GM13977 (cell line): ENCODE measurements at regions not wholly inside any gene's neighbourhood (a gene's known extent, or its start where the extent isn't known, plus 50 kb on each side); places are given as distances from the start of the nearest gene placed in this dataset.
A peak's percentile ranks its signal among the peaks of the same experiment; 100 is the strongest.

Experiments used
- DNase-seq: peaks from one replicate; pipeline ENCODE4 v3.0.0; 2012; ENCODE audit warnings: low spot score
- in situ Hi-C: fragments of 300-500 bp; cut with MboI; formaldehyde crosslinking; loops from one replicate; pipeline ENCODE4 v1.12.0; 2022; ENCODE audit warnings: low sequenced_read_pairs, low pct_unique_long_range_greater_than_20kb, mixed read lengths, inconsistent platforms; ENCODE audit not compliant: unreplicated experiment
- TF ChIP-seq, protein P1 (sequence below): IDR thresholded peaks from 2 replicates; pipeline ENCODE4 v1.5.1; 2012; ENCODE audit warnings: mild to moderate bottlenecking, control low read depth; ENCODE audit not compliant: insufficient read depth; ENCODE audit errors: extremely low read depth, missing control alignments

DNA sequence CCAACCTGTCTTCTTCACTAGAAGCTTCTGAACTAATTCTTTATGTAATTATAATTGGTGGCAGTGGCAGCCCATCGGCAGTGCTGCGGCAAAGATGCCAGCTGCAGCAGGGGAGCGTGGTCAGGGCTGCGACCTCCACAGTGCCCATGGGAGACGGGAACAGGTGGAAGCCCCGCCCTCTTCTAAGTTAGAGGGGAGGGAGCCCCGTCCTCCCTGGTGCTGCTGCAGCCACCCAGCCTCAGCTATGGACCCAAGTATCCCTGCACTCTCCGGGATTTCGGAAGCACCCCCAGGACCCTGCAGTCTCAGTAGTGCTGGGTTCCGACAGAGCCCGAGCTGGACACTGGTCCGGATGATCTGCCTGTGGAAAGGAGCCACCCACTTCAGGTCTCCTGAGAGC, 117.0 kb upstream of the MBL2 start:
- DNase-seq = no peak
- in situ Hi-C loops = no loop called here
- TF ChIP-seq, protein P1, sequence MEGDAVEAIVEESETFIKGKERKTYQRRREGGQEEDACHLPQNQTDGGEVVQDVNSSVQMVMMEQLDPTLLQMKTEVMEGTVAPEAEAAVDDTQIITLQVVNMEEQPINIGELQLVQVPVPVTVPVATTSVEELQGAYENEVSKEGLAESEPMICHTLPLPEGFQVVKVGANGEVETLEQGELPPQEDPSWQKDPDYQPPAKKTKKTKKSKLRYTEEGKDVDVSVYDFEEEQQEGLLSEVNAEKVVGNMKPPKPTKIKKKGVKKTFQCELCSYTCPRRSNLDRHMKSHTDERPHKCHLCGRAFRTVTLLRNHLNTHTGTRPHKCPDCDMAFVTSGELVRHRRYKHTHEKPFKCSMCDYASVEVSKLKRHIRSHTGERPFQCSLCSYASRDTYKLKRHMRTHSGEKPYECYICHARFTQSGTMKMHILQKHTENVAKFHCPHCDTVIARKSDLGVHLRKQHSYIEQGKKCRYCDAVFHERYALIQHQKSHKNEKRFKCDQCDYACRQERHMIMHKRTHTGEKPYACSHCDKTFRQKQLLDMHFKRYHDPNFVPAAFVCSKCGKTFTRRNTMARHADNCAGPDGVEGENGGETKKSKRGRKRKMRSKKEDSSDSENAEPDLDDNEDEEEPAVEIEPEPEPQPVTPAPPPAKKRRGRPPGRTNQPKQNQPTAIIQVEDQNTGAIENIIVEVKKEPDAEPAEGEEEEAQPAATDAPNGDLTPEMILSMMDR = no peak

DNA sequence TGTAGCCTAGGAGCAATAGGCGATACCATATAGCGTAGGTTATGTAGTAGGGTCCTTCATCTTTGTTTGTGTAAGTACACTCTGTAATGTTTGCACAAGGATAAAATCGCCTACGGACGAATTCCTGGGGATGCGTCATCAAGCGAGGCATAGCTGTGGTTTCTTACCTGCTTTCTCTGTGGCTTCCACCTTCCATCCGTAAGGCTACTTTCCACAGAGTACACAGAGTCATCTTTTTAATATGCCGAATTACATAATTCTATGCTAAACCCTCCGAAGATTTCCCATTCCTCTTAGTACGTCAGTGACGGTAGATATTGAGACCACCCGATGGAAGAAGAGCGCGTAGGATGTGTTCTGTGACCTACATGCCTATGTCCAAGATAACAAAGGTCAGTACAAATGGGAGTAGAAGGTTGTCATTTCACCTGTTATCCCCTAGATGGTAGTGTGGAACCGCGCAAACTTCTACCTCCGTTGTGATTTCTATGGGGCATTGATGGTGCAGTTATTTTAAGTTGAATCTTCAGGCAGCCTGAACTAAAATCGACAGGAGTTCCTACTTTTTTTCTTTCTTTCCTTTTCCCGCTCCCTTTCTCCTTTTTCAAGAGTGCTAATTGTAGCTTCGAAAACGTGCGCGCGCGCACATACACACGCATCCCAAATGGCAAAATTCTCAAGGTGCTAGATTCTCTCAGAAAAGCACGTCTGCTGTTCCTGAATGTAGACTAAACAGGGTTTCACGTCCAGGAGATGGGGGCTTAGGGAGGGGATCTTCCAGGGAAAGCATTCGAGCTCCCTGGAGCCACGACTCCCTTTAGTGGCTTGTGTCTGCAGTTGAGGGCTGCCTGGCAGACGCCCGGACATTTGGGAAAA, 111.7 kb upstream of the MBL2 start:
- TF ChIP-seq, protein P1 = peak; percentile 75
- in situ Hi-C loops = no loop called here
- peak; percentile 70 for DNase-seq

DNA sequence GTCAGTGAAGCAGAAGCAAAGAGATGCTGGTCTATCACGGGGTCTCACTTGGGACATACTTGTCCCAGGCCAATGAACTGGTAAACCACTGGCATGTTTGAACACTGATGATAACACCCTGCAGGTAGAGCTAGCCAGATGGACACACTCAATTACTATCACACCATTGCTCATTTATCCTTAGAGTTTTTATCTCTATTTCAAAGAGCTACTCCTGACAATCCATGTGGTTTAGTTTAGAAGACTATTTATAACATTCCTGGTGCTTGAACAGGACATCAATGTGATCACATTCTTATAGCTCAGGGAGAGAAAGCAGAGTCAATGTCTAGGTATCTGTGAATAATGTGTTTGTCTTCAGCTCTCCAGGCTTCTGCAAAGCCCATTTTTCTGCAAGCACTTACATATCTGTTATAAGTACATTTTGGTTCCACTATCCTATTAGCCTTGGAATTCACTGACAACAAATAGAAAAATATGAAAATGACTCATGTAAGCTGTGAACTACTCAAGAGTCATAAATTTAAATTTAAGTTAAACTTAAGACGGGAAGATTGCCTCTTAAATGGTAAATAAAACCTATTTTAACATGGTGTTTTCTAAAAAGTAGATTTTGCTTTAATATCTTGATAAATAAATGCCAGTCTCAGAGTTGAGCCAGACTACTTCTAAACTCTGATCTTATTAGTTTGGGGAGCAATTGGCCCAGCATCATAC, 106.7 kb upstream of the MBL2 start:
- in situ Hi-C loops = no loop called here
- no peak for DNase-seq
- TF ChIP-seq, protein P1 = no peak

DNA sequence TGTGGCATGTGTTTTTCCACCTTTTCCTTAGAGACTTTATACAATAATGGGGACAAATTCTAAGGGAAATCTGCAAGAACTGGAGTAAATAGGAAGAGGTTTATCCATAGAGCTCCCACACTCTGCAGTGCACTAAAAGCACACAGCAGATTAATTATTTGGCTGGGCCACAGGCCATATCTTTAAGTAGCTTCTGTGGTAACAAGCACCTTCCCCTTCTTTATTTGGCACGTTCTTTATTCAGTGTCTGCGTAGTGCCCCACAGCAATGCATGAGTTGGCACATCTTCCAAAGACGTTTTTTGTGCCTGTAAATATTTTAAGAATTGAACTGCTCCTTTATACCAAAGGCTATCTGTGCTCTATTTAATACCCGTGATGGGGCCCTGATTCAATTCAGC, 104.9 kb upstream of the MBL2 start:
- in situ Hi-C loops = no loop called here
- TF ChIP-seq, protein P1 = no peak
- DNase-seq = no peak

DNA sequence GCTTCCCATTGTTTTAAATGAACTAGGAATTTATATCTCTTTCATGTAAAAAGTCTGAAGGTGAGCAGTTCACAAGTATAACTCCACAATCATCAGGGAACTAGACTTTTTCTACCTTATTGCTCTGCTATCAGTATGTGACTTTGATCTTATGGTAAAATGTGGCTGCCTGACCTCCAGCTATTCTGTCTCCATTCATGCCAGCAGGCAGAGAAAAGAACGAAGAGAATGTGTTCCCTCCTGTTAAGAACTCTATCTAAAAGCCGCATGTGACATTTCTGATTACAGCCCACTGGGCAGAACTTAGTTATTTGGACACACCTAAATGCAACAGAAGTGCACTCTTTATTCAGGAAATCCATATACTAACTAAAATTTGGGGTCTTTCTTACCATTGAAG, 102.8 kb upstream of the MBL2 start:
- no peak for DNase-seq
- in situ Hi-C loops = no loop called here
- TF ChIP-seq, protein P1 = no peak

DNA sequence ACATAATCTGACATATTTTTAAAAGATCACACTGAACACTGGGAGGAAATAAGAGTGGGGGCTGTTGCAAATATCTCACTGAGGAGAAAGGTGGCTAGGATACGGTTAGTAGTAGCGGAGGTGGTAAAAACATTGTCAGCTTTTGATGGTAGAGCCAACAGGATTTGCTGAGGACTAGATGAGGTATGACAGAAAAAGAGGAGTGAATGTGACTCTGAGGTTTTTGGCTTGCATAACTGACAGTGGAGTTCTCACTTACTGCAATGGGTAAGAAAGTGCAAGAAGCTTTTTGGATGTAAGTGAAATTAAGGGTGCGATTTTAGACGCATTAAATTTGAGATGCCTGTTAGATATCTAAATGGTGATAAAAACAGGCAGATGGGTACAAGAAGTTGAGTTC, 102.0 kb upstream of the MBL2 start:
- TF ChIP-seq, protein P1 = no peak
- DNase-seq = no peak
- in situ Hi-C loops = no loop called here
